SK-N-SH treated with all-trans-retinoic acid at 6 μM for 48 hours (cell line): ENCODE measurements at regions not wholly inside any gene's neighbourhood (a gene's known extent, or its start where the extent isn't known, plus 50 kb on each side); places are given as distances from the start of the nearest gene placed in this dataset.

Experiments used
- ATAC-seq: fragments of 200-7000 bp; cut with Tn5 transposase; 3 replicates; pipeline ENCODE4 v1.9.1; 2020; ENCODE audit warnings: mild to moderate bottlenecking, moderate library complexity
- ARNTL ChIP-seq: fragments of 450-650 bp; formaldehyde crosslinking; IDR thresholded peaks from 2 replicates; pipeline ENCODE4 v1.5.0; 2020; ENCODE audit warnings: low read depth, mild to moderate bottlenecking, moderate library complexity, borderline replicate concordance
- BACH2 ChIP-seq: fragments of 250-450 bp; sonication (Bioruptor Pico); IDR thresholded peaks from 2 replicates; pipeline ENCODE4 v1.9.0; 2021; ENCODE audit warnings: mild to moderate bottlenecking, borderline replicate concordance
- CSDC2 ChIP-seq: fragments of 250-450 bp; sonication (Bioruptor Pico); IDR thresholded peaks from 2 replicates; pipeline ENCODE4 v1.5.0; 2020; ENCODE audit warnings: mild to moderate bottlenecking, moderate library complexity
- ESRRG ChIP-seq: fragments of 250-450 bp; sonication (Bioruptor Pico); IDR thresholded peaks from 2 replicates; pipeline ENCODE4 v1.6.1; 2021; ENCODE audit warnings: mild to moderate bottlenecking
- GLIS3 ChIP-seq: fragments of 250-450 bp; sonication (Bioruptor Pico); IDR thresholded peaks from 2 replicates; pipeline ENCODE4 v1.5.0; 2020; ENCODE audit warnings: mild to moderate bottlenecking, moderate library complexity
- ISL1 ChIP-seq: fragments of 250-450 bp; sonication (Bioruptor Pico); IDR thresholded peaks from 2 replicates; pipeline ENCODE4 v2.1.2; 2022; ENCODE audit warnings: mild to moderate bottlenecking, moderate library complexity
- OSR1 ChIP-seq: fragments of 250-450 bp; sonication (Bioruptor Pico); IDR thresholded peaks from 2 replicates; pipeline ENCODE4 v1.8.0; 2022; ENCODE audit warnings: moderate library complexity, mild to moderate bottlenecking, inconsistent platforms
- PPARA ChIP-seq: fragments of 250-450 bp; sonication (Bioruptor Pico); IDR thresholded peaks from 2 replicates; pipeline ENCODE4 v1.5.0; 2020; ENCODE audit warnings: mild to moderate bottlenecking, borderline replicate concordance
- RARB ChIP-seq: fragments of 250-450 bp; sonication (Bioruptor Pico); IDR thresholded peaks from 2 replicates; pipeline ENCODE4 v1.8.0; 2021; ENCODE audit warnings: mild to moderate bottlenecking, moderate library complexity
- TCF4 ChIP-seq: fragments of 250-450 bp; sonication (Bioruptor Pico); IDR thresholded peaks from 2 replicates; pipeline ENCODE4 v1.8.0; 2021; ENCODE audit warnings: mild to moderate bottlenecking, moderate library complexity, borderline replicate concordance
- TOX ChIP-seq: fragments of 250-450 bp; sonication (Bioruptor Pico); IDR thresholded peaks from 2 replicates; pipeline ENCODE4 v1.8.0; 2021; ENCODE audit warnings: mild to moderate bottlenecking, moderate library complexity, borderline replicate concordance
- ZC3H10 ChIP-seq: fragments of 250-450 bp; sonication (Bioruptor Pico); IDR thresholded peaks from 2 replicates; pipeline ENCODE4 v1.5.1; 2021; ENCODE audit warnings: mild to moderate bottlenecking, moderate library complexity
- ZFP3 ChIP-seq: fragments of 250-450 bp; sonication (Bioruptor Pico); IDR thresholded peaks from 2 replicates; pipeline ENCODE4 v1.5.0; 2020; ENCODE audit warnings: mild to moderate bottlenecking, moderate library complexity
- ZNF70 ChIP-seq: fragments of 450-650 bp; formaldehyde crosslinking; IDR thresholded peaks from 2 replicates; pipeline ENCODE4 v1.5.0; 2020; ENCODE audit warnings: mild to moderate bottlenecking, moderate library complexity
- ZNF8 ChIP-seq: fragments of 450-650 bp; formaldehyde crosslinking; IDR thresholded peaks from 2 replicates; pipeline ENCODE4 v1.5.0; 2020; ENCODE audit warnings: mild to moderate bottlenecking, moderate library complexity
- TF ChIP-seq, protein P1 (sequence below): fragments of 250-450 bp; sonication (Bioruptor Pico); IDR thresholded peaks from 2 replicates; pipeline ENCODE4 v1.5.1; 2020; ENCODE audit warnings: low read depth, mild to moderate bottlenecking, moderate library complexity
- TF ChIP-seq, protein P2 (sequence below): fragments of 250-450 bp; sonication (Bioruptor Pico); IDR thresholded peaks from 2 replicates; pipeline ENCODE4 v1.8.0; 2020; ENCODE audit warnings: mild to moderate bottlenecking, moderate library complexity, borderline replicate concordance
- TF ChIP-seq, protein P3 (sequence below): fragments of 250-450 bp; sonication (Bioruptor Pico); IDR thresholded peaks from 2 replicates; pipeline ENCODE4 v1.5.0; 2020; ENCODE audit warnings: mild to moderate bottlenecking, moderate library complexity
- TF ChIP-seq, protein P4 (sequence below): fragments of 250-450 bp; sonication (Bioruptor Pico); IDR thresholded peaks from 2 replicates; pipeline ENCODE4 v1.8.0; 2021; ENCODE audit warnings: low read depth, mild to moderate bottlenecking, moderate library complexity, borderline replicate concordance
- TF ChIP-seq, protein P5 (sequence below): fragments of 250-450 bp; sonication (Bioruptor Pico); IDR thresholded peaks from 2 replicates; pipeline ENCODE4 v1.5.1; 2021; ENCODE audit warnings: mild to moderate bottlenecking, moderate library complexity

DNA sequence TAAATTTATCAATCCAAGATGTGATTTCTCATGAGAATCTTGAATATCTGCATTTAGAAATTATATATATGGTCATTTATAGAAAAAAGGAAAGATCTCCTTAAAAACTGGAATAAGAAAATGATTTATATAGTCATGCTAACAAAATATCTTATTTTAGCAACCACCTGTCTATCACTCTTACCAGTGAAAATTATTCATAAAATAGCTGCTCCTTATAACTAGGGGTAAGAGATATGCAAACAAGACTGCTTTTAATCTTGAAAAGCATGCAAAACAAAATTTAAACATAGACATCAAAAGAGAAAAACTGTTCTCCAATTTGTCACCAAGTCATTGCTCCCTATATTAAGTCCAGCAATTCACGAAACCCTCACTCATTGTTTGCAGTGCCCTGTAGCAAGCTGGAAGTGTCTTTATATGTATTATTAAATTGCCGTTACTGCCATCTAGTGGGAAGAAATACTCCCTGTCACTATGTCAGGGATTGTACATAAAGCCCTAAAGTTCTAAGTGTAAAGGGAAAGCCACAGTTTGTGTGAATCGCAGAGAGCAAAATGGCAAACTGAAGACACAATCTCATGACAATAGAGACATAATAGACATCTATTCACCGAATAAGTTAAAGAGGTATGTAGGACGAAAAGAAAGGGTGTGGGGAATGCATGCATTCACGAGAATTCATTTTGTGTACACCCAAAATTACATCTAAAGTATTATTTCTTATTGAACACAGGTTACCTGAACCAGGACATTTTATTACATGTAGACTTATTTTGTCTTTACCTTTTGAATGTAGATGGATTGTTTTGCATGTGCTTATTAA, 600.5 kb downstream of the USP25 start:
- TF ChIP-seq, protein P1, sequence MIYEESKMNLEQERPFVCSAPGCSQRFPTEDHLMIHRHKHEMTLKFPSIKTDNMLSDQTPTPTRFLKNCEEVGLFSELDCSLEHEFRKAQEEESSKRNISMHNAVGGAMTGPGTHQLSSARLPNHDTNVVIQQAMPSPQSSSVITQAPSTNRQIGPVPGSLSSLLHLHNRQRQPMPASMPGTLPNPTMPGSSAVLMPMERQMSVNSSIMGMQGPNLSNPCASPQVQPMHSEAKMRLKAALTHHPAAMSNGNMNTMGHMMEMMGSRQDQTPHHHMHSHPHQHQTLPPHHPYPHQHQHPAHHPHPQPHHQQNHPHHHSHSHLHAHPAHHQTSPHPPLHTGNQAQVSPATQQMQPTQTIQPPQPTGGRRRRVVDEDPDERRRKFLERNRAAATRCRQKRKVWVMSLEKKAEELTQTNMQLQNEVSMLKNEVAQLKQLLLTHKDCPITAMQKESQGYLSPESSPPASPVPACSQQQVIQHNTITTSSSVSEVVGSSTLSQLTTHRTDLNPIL = no peak
- TF ChIP-seq, protein P2, sequence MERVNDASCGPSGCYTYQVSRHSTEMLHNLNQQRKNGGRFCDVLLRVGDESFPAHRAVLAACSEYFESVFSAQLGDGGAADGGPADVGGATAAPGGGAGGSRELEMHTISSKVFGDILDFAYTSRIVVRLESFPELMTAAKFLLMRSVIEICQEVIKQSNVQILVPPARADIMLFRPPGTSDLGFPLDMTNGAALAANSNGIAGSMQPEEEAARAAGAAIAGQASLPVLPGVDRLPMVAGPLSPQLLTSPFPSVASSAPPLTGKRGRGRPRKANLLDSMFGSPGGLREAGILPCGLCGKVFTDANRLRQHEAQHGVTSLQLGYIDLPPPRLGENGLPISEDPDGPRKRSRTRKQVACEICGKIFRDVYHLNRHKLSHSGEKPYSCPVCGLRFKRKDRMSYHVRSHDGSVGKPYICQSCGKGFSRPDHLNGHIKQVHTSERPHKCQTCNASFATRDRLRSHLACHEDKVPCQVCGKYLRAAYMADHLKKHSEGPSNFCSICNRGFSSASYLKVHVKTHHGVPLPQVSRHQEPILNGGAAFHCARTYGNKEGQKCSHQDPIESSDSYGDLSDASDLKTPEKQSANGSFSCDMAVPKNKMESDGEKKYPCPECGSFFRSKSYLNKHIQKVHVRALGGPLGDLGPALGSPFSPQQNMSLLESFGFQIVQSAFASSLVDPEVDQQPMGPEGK (CRISPR knock-in tag) = no peak
- no peak for TF ChIP-seq ZC3H10 (CRISPR knock-in tag)
- no peak for TF ChIP-seq GLIS3 (CRISPR knock-in tag)
- TF ChIP-seq ARNTL = no peak
- no peak for TF ChIP-seq OSR1 (CRISPR knock-in tag)
- ATAC-seq = peak; percentile 99

DNA sequence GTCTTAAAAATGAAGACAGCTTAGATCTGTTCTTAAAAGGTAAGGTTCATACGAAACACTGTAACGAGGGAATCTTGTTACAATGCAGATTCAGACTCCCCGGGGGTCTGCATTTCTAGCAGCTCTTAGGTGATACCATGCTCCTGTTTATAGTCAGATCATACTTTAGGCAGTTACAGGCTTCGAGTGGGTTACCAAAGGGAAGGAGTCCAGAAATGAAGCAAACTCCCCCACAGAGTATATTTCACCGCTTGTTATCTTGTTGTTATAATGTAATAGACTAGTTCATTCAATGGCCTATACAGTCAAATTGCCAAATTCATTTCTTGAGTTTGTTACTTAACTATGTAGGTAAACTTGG, 601.1 kb downstream of the USP25 start:
- TF ChIP-seq ZNF8 (CRISPR knock-in tag) (no peak), GLIS3 (CRISPR knock-in tag) (no peak), ARNTL (no peak), RARB (CRISPR knock-in tag) (no peak), CSDC2 (CRISPR knock-in tag) (no peak), PPARA (CRISPR knock-in tag) (no peak), TOX (no peak), TCF4 (CRISPR knock-in tag) (no peak), BACH2 (CRISPR knock-in tag) (no peak)
- TF ChIP-seq, protein P3, sequence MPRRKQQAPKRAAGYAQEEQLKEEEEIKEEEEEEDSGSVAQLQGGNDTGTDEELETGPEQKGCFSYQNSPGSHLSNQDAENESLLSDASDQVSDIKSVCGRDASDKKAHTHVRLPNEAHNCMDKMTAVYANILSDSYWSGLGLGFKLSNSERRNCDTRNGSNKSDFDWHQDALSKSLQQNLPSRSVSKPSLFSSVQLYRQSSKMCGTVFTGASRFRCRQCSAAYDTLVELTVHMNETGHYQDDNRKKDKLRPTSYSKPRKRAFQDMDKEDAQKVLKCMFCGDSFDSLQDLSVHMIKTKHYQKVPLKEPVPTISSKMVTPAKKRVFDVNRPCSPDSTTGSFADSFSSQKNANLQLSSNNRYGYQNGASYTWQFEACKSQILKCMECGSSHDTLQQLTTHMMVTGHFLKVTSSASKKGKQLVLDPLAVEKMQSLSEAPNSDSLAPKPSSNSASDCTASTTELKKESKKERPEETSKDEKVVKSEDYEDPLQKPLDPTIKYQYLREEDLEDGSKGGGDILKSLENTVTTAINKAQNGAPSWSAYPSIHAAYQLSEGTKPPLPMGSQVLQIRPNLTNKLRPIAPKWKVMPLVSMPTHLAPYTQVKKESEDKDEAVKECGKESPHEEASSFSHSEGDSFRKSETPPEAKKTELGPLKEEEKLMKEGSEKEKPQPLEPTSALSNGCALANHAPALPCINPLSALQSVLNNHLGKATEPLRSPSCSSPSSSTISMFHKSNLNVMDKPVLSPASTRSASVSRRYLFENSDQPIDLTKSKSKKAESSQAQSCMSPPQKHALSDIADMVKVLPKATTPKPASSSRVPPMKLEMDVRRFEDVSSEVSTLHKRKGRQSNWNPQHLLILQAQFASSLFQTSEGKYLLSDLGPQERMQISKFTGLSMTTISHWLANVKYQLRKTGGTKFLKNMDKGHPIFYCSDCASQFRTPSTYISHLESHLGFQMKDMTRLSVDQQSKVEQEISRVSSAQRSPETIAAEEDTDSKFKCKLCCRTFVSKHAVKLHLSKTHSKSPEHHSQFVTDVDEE = no peak
- TF ChIP-seq, protein P1 = no peak
- TF ChIP-seq, protein P2 (CRISPR knock-in tag) = no peak
- ATAC-seq = no peak

DNA sequence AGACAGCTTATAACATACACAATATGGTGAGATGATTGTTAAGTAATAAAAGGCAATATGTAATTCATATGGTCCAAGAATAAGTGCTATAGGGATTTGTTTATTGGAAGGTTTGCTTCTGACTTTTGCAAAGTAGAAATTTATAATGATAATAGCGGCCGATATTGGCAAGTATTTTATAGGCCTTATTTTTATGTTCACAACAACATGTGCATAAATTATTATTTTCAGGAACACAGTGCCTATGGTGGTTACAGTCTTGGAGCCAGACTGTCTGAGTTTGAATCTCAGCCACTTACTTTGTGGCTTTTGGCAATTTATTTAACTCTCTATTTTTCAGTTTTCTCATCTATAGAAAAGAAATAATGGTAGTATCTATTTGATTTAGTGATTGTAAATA, 607.5 kb downstream of the USP25 start:
- TF ChIP-seq ZFP3 (CRISPR knock-in tag) (no peak), CSDC2 (CRISPR knock-in tag) (no peak), GLIS3 (CRISPR knock-in tag) (no peak), ZNF8 (CRISPR knock-in tag) (no peak)
- no peak for ATAC-seq

DNA sequence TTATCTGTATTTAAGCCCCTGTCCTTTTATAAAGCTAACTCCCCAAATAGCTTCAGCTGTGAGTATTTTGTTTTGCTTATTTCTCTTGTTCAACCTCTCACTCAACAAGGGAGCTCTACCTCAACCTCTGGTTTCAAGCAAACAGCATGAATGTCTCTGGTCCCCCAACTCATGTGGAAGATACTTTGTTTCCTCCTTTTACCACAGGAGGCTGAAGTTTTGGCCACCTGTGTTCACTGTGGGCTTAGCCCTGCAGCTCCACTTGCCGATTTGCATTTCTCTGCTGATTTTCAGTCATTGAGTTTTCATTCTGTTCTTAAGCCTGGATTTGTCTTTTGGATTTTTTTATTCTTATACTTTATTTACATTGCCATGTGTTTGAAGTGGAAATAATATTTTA, 613.1 kb downstream of the USP25 start:
- ATAC-seq = no peak
- TF ChIP-seq ISL1 (CRISPR knock-in tag) (no peak), RARB (CRISPR knock-in tag) (no peak), PPARA (CRISPR knock-in tag) (no peak), ZC3H10 (CRISPR knock-in tag) (no peak), ZFP3 (CRISPR knock-in tag) (no peak), ESRRG (CRISPR knock-in tag) (no peak), OSR1 (CRISPR knock-in tag) (no peak), BACH2 (CRISPR knock-in tag) (no peak), ZNF70 (CRISPR knock-in tag) (no peak), ARNTL (no peak), GLIS3 (CRISPR knock-in tag) (no peak)
- TF ChIP-seq, protein P2 (CRISPR knock-in tag) = no peak
- TF ChIP-seq, protein P4, sequence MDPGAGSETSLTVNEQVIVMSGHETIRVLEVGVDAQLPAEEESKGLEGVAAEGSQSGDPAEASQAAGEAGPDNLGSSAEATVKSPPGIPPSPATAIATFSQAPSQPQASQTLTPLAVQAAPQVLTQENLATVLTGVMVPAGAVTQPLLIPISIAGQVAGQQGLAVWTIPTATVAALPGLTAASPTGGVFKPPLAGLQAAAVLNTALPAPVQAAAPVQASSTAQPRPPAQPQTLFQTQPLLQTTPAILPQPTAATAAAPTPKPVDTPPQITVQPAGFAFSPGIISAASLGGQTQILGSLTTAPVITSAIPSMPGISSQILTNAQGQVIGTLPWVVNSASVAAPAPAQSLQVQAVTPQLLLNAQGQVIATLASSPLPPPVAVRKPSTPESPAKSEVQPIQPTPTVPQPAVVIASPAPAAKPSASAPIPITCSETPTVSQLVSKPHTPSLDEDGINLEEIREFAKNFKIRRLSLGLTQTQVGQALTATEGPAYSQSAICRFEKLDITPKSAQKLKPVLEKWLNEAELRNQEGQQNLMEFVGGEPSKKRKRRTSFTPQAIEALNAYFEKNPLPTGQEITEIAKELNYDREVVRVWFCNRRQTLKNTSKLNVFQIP (CRISPR knock-in tag) = no peak
- TF ChIP-seq, protein P5, sequence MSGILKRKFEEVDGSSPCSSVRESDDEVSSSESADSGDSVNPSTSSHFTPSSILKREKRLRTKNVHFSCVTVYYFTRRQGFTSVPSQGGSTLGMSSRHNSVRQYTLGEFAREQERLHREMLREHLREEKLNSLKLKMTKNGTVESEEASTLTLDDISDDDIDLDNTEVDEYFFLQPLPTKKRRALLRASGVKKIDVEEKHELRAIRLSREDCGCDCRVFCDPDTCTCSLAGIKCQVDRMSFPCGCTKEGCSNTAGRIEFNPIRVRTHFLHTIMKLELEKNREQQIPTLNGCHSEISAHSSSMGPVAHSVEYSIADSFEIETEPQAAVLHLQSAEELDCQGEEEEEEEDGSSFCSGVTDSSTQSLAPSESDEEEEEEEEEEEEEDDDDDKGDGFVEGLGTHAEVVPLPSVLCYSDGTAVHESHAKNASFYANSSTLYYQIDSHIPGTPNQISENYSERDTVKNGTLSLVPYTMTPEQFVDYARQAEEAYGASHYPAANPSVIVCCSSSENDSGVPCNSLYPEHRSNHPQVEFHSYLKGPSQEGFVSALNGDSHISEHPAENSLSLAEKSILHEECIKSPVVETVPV (CRISPR knock-in tag) = no peak
